Neuron (in vitro differentiated cells): ENCODE measurements at regions not wholly inside any gene's neighbourhood (a gene's known extent, or its start where the extent isn't known, plus 50 kb on each side); places are given as distances from the start of the nearest gene placed in this dataset.
"Not testable (repeated sequence)": the region's sequence is repeated elsewhere in the genome, so short reads cannot be mapped to it uniquely, and the experiment has no call there.

Source experiments
- H2AFZ ChIP-seq: one replicate; pipeline ENCODE4 v1.6.1; 2013; ENCODE audit warnings: low read depth, mild to moderate bottlenecking, inconsistent platforms, low read length, moderate library complexity
- H3K27me3 ChIP-seq: one replicate; pipeline ENCODE4 v1.6.1; 2013; ENCODE audit warnings: low read length; ENCODE audit not compliant: insufficient read depth
- H3K36me3 ChIP-seq: one replicate; pipeline ENCODE4 v1.6.1; 2013; ENCODE audit warnings: low read length; ENCODE audit not compliant: insufficient read depth
- H3K4me1 ChIP-seq: one replicate; pipeline ENCODE4 v1.6.1; 2013; ENCODE audit warnings: low read length; ENCODE audit not compliant: insufficient read depth
- H3K4me3 ChIP-seq: 2 replicates; pipeline ENCODE4 v1.5.1; 2013; ENCODE audit warnings: mild to moderate bottlenecking, low read length, moderate library complexity
- H3K9me3 ChIP-seq: one replicate; pipeline ENCODE4 v1.6.1; 2013; ENCODE audit warnings: low read length

DNA sequence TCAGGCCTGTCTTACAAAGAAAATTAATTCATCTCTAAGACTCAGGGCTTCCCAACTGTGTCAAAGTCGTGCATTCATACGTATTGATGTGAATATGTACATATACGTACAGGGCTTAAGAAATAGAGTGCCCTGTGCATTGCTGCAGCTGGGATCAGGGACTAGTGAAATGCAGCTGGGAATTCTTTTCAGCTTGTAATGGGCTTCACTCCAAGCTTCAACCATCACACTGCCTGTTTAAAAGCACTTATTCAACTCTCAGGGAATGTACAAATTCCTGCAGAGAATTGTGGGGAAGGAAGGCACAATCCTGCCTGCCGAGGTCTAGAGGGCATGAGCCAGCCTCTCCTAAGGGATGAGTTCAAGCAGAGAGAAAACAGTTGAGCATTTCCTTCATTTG lies 59.6 kb upstream of the MAN2A1 start:
- Histone ChIP-seq H3K4me3 (no peak overlapping the region), H3K4me1 (peaks cover 20% of the 10 kb centered on the region), H3K27me3 (no peaks in the 10 kb centered on the region), H3K9me3 (no peaks in the 10 kb centered on the region), H2AFZ (peak overlapping the region; percentile 11), H3K36me3 (no peaks in the 10 kb centered on the region)

GRCh38 chr5:109628591-109628990 lies 61.1 kb upstream of the MAN2A1 start:
- H3K9me3 ChIP-seq = no peaks in the 10 kb centered on the region
- no peaks in the 10 kb centered on the region for H3K27me3 ChIP-seq
- no peak overlapping the region for H2AFZ ChIP-seq
- peaks cover 20% of the 10 kb centered on the region for H3K4me1 ChIP-seq
- H3K36me3 ChIP-seq = no peaks in the 10 kb centered on the region
- H3K4me3 ChIP-seq = no peak overlapping the region

- H3K4me3 ChIP-seq, H3K27me3 ChIP-seq, H3K9me3 ChIP-seq, H3K4me1 ChIP-seq, H3K36me3 ChIP-seq, H2AFZ ChIP-seq: not testable (repeated sequence)
These were observed 68.5 kb upstream of the MAN2A1 start for GRCh38 chr5:109621266-109621665.

DNA sequence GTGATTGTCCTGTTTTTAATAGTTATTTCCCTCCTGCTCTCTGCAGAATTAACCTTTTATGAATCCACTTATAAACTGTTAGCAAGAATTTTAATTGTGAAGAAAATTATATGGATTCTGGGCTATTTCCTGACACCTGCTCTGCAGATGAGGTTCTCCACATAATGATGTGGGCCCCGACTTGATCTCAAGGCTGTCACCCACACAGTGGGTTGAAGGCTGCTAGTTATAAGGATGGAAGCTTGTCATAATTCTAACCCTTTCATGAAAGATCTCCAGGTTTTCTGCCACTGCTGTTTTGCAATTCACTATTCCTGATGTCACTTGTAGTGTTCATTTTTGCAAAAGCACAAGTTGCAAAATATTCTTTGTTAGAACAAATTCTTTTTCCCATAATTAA lies 69.1 kb upstream of the MAN2A1 start:
- Histone ChIP-seq H3K4me1 (peaks cover 4% of the 10 kb centered on the region), H3K36me3 (no peaks in the 10 kb centered on the region), H3K27me3 (no peaks in the 10 kb centered on the region), H3K4me3 (no peak overlapping the region), H3K9me3 (no peaks in the 10 kb centered on the region), H2AFZ (no peak overlapping the region)

GRCh38 chr5:109619606-109620005 lies 70.1 kb upstream of the MAN2A1 start:
- Histone ChIP-seq H3K4me3 (no peak overlapping the region), H3K9me3 (no peaks in the 10 kb centered on the region), H3K4me1 (peaks cover 4% of the 10 kb centered on the region), H3K36me3 (no peaks in the 10 kb centered on the region), H2AFZ (no peak overlapping the region), H3K27me3 (no peaks in the 10 kb centered on the region)

DNA sequence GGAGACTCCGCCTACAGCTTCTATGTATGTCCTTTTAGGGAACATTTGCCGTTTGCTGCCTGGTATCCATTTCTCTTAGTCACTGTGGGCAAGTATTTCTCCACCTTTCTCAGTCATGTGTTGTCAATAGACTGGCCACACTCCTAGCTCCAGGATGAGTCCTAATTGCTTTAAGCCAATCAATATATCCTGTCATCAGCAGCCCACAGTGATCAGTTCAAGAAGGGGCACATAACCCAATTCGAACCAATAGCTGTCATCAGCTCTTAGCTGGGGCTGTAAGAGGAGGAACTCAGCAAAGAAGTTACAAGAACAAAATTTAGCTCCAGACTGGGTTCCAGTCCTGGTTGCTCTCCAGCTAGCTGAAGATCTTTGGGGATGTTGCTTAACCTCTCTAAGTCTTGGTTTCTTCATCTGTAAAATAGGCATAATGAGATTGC lies 70.7 kb upstream of the MAN2A1 start:
- Histone ChIP-seq H3K4me3 (no peak overlapping the region), H2AFZ (no peak overlapping the region), H3K36me3 (no peaks in the 10 kb centered on the region), H3K27me3 (no peaks in the 10 kb centered on the region), H3K9me3 (no peaks in the 10 kb centered on the region), H3K4me1 (peaks cover 4% of the 10 kb centered on the region)

DNA sequence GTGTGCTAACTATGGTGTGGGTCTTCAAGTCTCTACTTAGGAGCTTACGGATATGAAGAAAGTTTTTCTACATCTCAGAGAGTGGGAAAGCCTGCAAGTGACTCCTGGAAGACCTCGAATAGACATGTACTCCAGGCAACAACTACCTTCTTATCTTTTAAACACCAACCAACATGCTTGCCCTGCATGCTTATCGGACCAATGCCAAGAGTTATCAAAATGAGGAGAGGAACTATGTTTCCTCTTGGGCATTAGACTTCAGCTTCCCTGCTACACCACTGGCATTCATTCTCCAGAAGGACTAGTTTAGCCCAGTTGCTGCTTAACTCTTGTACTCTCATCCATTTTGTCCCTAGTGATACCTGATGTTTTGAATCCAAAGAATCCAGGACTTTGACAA lies 74.7 kb upstream of the MAN2A1 start:
- Histone ChIP-seq H3K36me3 (no peaks in the 10 kb centered on the region), H3K27me3 (no peaks in the 10 kb centered on the region), H3K9me3 (no peaks in the 10 kb centered on the region), H3K4me1 (peaks cover 18% of the 10 kb centered on the region), H2AFZ (no peak overlapping the region), H3K4me3 (no peak overlapping the region)

DNA sequence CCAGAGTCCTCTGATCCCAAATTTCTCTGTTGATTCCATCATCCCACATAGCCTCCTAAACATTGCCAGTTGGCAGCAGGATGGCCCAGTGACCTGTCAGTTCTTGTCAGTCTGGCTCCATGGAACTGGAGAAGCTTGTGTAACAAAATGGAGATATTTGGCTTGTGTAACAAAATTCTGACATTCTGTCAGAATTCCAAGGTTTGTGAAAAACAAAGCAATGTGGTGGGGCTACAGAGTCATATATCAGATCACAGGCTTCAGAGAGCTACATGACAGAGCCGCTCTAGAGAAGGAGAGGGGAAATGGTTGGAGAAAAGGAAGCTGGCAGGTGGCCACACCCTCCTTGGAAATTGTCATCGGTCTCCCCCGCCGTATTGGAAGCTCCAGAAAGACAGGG lies 75.4 kb upstream of the MAN2A1 start:
- H3K27me3 ChIP-seq = no peaks in the 10 kb centered on the region
- H3K4me1 ChIP-seq = peaks cover 16% of the 10 kb centered on the region
- H2AFZ ChIP-seq = no peak overlapping the region
- H3K36me3 ChIP-seq = no peaks in the 10 kb centered on the region
- no peak overlapping the region for H3K4me3 ChIP-seq
- H3K9me3 ChIP-seq = no peaks in the 10 kb centered on the region

DNA sequence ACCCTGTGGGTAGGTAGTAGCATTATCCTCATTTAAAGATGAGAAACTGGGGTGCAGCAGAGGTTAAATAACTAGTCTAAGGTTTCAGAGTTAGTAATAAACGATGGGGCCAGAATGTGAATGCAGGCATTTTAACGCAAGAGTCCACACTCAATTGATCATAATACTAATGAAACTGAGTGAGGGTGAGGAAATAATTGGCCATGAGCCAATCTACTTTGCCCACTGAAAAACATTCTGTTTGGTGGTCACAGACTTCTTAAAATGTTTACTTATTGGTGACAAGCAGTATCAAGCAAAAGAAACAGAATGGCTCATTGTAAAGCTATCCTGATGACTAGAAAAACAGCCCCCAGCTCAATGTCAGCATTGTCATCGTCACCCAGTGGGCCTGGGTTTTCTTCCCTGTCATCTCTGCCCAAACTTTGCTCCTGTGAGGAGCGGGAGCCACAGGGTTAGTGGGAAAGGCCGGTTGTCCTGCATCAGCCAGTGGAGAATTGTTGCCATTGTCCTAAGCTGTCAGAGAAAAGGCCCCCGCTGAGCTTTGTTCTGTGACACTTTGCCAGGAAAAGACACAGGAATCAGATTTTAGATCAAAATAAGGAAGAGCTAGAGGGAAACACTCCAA lies 77.3 kb upstream of the MAN2A1 start:
- no peak overlapping the region for H2AFZ ChIP-seq

DNA sequence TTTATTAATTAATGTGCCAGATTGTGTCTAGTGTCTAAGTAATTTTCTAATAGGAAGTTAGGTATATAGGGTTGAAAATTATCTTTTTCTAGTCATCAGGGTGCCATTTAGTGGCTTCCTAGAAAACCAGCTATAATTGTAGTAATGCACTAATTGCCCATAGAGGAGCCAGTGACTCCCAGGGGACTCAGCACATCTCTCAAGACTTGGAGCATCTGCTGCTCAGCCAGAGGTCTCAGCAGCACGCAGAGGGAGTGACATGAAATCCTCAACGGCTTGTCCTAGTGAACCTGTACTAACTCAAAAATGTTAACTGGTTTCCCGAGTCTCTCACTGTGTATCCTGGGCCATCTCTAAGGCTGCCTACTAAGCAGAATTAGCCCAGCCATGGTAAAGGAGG lies 78.2 kb upstream of the MAN2A1 start:
- H3K4me1 ChIP-seq = peaks cover 16% of the 10 kb centered on the region
- no peak overlapping the region for H2AFZ ChIP-seq
- no peaks in the 10 kb centered on the region for H3K27me3 ChIP-seq
- H3K9me3 ChIP-seq = no peaks in the 10 kb centered on the region
- H3K36me3 ChIP-seq = no peaks in the 10 kb centered on the region
- no peak overlapping the region for H3K4me3 ChIP-seq

More for the DNA sequence above, 77.3 kb upstream of the MAN2A1 start:
- Histone ChIP-seq H3K4me1 (peaks cover 16% of the 10 kb centered on the region), H3K4me3 (no peak overlapping the region), H3K36me3 (no peaks in the 10 kb centered on the region), H3K9me3 (no peaks in the 10 kb centered on the region), H3K27me3 (no peaks in the 10 kb centered on the region)

- H3K27me3 ChIP-seq = no peaks in the 10 kb centered on the region
- peaks cover 16% of the 10 kb centered on the region for H3K4me1 ChIP-seq
- no peaks in the 10 kb centered on the region for H3K36me3 ChIP-seq
- H3K4me3 ChIP-seq = no peak overlapping the region
- no peak overlapping the region for H2AFZ ChIP-seq
- no peaks in the 10 kb centered on the region for H3K9me3 ChIP-seq
These were observed 78.7 kb upstream of the MAN2A1 start for GRCh38 chr5:109611061-109611460.

DNA sequence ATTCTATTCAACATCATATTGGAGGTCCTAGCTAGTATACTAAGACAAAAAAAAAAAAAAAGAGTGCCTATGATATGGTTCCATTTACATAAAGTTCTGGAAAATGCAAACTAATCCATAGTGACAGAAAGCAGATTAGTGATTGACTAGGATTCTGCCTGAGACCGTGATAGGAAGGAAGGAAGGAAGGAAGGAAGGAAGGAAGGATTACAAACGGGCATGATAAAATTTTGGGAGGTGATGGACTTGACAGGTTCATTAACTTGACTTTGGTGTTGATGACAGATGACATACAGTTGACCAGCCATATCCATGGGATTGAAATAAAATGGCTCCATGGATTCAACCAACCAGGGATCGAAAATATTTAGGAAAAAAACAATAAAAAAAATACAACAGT lies 79.1 kb upstream of the MAN2A1 start:
- Histone ChIP-seq H3K27me3 (no peaks in the 10 kb centered on the region), H3K36me3 (no peaks in the 10 kb centered on the region), H2AFZ (no peak overlapping the region), H3K4me3 (no peak overlapping the region), H3K4me1 (peaks cover 16% of the 10 kb centered on the region), H3K9me3 (no peaks in the 10 kb centered on the region)

DNA sequence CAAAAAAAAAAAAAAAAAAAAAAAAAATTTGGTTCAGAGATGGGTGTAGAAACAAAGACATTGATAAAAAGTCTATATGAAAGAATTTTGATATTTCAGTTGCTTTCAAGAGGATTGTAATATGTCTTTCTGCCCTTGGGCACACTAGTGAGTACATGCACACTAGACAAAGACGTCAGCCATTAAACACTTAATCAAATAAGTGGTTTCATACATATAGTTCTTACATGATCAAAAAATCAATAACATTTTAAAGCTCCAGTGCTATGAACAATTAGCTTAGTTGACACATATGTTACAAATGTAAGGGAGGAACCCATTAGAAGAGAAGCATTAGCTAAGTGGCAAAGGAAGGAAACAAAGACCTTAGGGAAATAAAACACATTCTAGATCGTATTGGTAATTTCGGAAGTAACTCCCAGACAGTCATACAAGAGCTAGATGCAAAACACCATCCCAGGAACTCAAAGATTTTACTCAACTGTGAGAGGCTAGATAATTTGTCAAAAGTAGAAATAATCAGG lies 84.5 kb upstream of the MAN2A1 start:
- Histone ChIP-seq H2AFZ (no peak overlapping the region), H3K4me3 (no peak overlapping the region), H3K36me3 (no peaks in the 10 kb centered on the region), H3K27me3 (no peaks in the 10 kb centered on the region), H3K4me1 (no peaks in the 10 kb centered on the region), H3K9me3 (no peaks in the 10 kb centered on the region)

- Histone ChIP-seq H3K36me3 (no peaks in the 10 kb centered on the region), H3K9me3 (no peaks in the 10 kb centered on the region)
These were observed 85.0 kb upstream of the MAN2A1 start for GRCh38 chr5:109604758-109605157.

More at GRCh38 chr5:109604758-109605157, 85.0 kb upstream of the MAN2A1 start:
- Histone ChIP-seq H3K27me3 (no peaks in the 10 kb centered on the region), H2AFZ (no peak overlapping the region), H3K4me3 (no peak overlapping the region), H3K4me1 (no peaks in the 10 kb centered on the region)
